GM13976 (cell line): ENCODE measurements at regions not wholly inside any gene's neighbourhood (a gene's known extent, or its start where the extent isn't known, plus 50 kb on each side); places are given as distances from the start of the nearest gene placed in this dataset.
"Not testable (repeated sequence)": the region's sequence is repeated elsewhere in the genome, so short reads cannot be mapped to it uniquely, and the experiment has no call there.

Experiments used
- DNase-seq: peaks from one replicate; pipeline ENCODE4 v3.0.0; 2012; ENCODE audit warnings: low spot score
- in situ Hi-C: fragments of 300-500 bp; cut with MboI; formaldehyde crosslinking; loops from one replicate; pipeline ENCODE4 v1.12.0; 2022; ENCODE audit warnings: low sequenced_read_pairs, mixed read lengths, inconsistent platforms; ENCODE audit not compliant: unreplicated experiment
- TF ChIP-seq, protein P1 (sequence below): IDR thresholded peaks from 2 replicates; pipeline ENCODE4 v1.5.1; 2012; ENCODE audit warnings: borderline replicate concordance, mild to moderate bottlenecking; ENCODE audit not compliant: insufficient read depth; ENCODE audit errors: extremely low read depth, missing control alignments, control extremely low read depth

DNA sequence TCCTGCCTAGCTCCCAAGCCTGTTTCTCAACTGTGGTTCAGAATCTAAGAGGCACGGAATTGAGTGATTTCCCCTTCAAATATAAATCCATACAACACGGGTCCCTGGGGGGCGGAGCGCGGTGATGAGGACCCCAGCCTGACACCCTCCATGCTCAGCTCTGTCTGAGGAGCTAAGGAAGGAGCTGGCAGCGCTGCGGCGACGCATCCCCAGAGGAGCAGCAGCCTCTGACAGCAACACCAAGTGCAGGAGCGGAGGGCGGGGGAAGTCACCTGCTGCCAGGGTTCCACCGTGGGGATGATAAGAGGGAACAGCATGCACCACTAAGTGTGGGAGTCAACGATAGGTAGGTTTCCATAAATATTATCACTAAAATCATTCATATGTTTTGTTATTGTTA, 72.6 kb upstream of the VWC2 start:
- TF ChIP-seq, protein P1, sequence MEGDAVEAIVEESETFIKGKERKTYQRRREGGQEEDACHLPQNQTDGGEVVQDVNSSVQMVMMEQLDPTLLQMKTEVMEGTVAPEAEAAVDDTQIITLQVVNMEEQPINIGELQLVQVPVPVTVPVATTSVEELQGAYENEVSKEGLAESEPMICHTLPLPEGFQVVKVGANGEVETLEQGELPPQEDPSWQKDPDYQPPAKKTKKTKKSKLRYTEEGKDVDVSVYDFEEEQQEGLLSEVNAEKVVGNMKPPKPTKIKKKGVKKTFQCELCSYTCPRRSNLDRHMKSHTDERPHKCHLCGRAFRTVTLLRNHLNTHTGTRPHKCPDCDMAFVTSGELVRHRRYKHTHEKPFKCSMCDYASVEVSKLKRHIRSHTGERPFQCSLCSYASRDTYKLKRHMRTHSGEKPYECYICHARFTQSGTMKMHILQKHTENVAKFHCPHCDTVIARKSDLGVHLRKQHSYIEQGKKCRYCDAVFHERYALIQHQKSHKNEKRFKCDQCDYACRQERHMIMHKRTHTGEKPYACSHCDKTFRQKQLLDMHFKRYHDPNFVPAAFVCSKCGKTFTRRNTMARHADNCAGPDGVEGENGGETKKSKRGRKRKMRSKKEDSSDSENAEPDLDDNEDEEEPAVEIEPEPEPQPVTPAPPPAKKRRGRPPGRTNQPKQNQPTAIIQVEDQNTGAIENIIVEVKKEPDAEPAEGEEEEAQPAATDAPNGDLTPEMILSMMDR: no peak
- in situ Hi-C loops: no loop called here
- no peak for DNase-seq

GRCh38 chr7:49702099-49702498, 71.3 kb upstream of the VWC2 start:
- TF ChIP-seq, protein P1: no peak
- DNase-seq: no peak
- in situ Hi-C loops: no loop called here

GRCh38 chr7:49703337-49703736, 70.1 kb upstream of the VWC2 start:
- in situ Hi-C loops: no loop called here
- no peak for DNase-seq
- TF ChIP-seq, protein P1: no peak

DNA sequence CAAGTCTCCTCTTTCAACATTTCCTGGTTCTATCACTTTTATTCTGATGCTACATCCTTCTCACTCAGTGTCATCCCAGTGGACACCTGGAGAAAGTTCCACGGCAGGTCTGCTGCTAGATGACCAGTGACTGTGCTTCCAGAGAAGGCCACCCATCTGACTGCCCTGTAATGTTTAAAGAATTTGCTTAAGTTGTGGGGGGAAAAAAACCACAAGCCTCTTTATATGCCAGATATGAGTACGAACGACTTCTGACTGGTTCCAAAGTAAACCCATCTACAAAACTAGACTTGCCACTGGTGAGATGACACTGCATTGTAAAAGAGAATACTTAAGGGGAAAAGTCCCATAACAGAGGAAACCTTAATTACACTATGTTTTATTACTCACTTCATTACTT, 69.6 kb upstream of the VWC2 start:
- in situ Hi-C loops: no loop called here
- DNase-seq: no peak
- TF ChIP-seq, protein P1: no peak

GRCh38 chr7:49706106-49706505, 67.3 kb upstream of the VWC2 start:
- in situ Hi-C loops: no loop called here
- TF ChIP-seq, protein P1: no peak
- DNase-seq: no peak

GRCh38 chr7:49707891-49708290, 65.5 kb upstream of the VWC2 start:
- DNase-seq: no peak
- TF ChIP-seq, protein P1: no peak
- in situ Hi-C loops: no loop called here

GRCh38 chr7:49708590-49708989, 64.8 kb upstream of the VWC2 start:
- in situ Hi-C loops: no loop called here
- no peak for DNase-seq
- TF ChIP-seq, protein P1: no peak

DNA sequence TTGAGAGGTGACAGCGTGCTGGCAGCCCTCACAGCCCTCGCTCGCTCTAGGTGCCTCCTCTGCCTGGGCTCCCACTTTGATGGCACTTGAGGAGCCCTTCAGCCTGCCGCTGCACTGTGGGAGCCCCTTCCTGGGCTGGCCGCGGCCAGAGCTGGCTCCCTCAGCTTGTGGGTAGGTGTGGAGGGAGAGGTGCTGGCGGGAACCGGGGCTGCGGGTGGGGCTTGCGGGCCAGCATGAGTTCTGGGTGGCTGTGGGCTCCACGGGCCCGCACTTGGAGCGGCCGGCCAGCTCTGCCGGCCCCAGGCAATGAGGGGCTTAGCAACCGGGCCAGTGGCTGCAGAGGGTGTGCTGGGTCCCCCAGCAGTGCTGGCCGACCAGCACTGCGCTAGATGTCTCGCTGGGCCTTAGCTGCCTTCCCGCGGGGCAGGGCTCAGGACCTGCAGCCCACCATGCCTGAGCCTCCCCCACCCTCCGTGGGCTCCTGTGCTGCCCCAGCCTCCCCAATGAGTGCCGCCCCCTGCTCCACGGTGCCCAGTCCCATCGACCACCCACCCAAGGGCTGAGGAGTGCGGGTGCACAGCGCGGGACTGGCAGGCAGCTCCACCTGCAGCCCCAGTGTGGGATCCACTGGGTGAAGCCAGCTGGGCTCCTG, 62.2 kb upstream of the VWC2 start:
- in situ Hi-C loops: not testable (repeated sequence)

More for the DNA sequence above, 62.2 kb upstream of the VWC2 start:
- not testable (repeated sequence) for DNase-seq
